NT2/D1 (cell line): ENCODE measurements at regions not wholly inside any gene's neighbourhood (a gene's known extent, or its start where the extent isn't known, plus 50 kb on each side); places are given as distances from the start of the nearest gene placed in this dataset.

Experiments
- DNase-seq: peaks from one replicate; pipeline ENCODE4 v3.0.0-alpha.2; 2011; ENCODE audit warnings: low read depth, low spot score
- H3K27me3 ChIP-seq: 2 replicates; pipeline ENCODE4 v1.6.0; 2011; ENCODE audit warnings: mild to moderate bottlenecking; ENCODE audit not compliant: insufficient read length, insufficient read depth
- H3K36me3 ChIP-seq: 2 replicates; pipeline ENCODE4 v1.6.1; 2011; ENCODE audit warnings: mild to moderate bottlenecking, low read length, mixed read lengths; ENCODE audit not compliant: insufficient read depth, insufficient read length
- H3K4me1 ChIP-seq: 2 replicates; pipeline ENCODE4 v1.5.1; 2011; ENCODE audit not compliant: insufficient read depth, insufficient read length
- H3K4me3 ChIP-seq: 2 replicates; pipeline ENCODE4 v1.5.1; 2011; ENCODE audit warnings: low read depth; ENCODE audit not compliant: insufficient read length
- H3K9ac ChIP-seq: 2 replicates; pipeline ENCODE4 v1.6.0; 2011; ENCODE audit warnings: low read depth; ENCODE audit not compliant: insufficient read length
- H3K9me3 ChIP-seq: 2 replicates; pipeline ENCODE4 v1.5.1; 2011; ENCODE audit warnings: mild to moderate bottlenecking, low read length; ENCODE audit not compliant: insufficient read depth
- SUZ12 ChIP-seq: IDR thresholded peaks from 2 replicates; pipeline ENCODE4 v1.6.1; 2011; ENCODE audit not compliant: insufficient read length, insufficient read depth; ENCODE audit errors: extremely low read depth
- YY1 ChIP-seq: IDR thresholded peaks from 2 replicates; pipeline ENCODE4 v1.6.1; 2011; ENCODE audit not compliant: insufficient read length, insufficient read depth
- ZNF274 ChIP-seq: IDR thresholded peaks from 2 replicates; pipeline ENCODE4 v1.6.1; 2011; ENCODE audit warnings: mild to moderate bottlenecking, low read depth, low read length

DNA sequence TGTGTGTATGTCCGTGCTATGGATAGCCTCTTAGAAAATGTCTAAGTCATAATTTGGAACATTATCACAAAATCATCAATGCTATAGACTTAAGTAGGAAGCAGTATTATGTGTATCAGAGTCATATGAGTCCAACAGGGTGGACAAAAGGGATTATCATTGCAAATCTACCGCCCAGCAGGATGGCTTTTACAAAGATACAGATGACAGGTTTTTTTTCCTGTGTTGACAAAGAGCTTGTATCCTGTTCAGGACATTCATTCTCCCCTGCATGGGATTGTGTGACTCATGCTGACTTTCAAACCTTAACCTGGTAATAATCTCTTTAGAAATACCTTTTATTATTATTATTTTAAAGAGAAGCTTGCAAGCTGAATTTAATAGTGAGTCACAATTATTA is 310.3 kb upstream of the GNPDA2 start:
- Histone ChIP-seq H3K9me3 (no peaks in the 10 kb centered on the region; the same call in 1 of the 2 replicates), H3K27me3 (no peaks in the 10 kb centered on the region), H3K9ac (no peak overlapping the region), H3K36me3 (no peaks in the 10 kb centered on the region), H3K4me1 (no peaks in the 10 kb centered on the region), H3K4me3 (no peak overlapping the region)
- DNase-seq = no peak
- TF ChIP-seq ZNF274 (no peak), YY1 (no peak)

DNA sequence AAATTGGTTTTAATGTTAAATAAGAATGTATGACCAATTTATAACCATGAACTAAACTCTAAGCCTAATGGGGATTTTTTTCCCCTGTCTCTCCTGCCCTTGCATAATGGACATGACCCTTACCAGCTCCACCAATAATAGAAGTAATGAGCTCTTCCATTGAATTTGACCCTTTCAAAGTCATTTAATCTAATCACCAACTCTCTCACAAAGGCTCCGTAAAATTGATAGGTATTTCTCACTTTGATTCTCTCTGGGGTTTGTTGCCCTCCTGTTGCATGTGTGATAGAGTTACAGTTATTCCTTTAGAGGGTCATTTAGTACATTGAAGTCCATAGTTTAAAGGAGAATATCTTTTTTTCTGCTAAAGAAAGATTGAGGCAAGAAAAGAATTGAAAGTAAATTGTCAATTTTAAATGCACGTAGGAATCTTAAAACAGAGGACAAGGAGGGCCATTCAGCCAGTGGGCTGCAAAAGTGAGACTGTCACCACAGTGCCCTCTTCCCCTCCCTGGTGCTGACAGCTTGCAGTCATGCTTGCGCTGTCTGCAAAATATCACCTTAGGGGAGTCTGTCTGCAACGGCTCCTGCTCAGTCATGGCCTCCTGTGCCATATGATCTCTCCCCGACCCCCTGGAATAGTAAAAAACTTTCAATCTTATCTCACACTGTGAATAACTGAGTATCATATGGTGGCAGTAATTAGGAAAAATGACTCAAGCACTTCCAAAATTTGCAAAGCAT is 307.5 kb upstream of the GNPDA2 start:
- Histone ChIP-seq H3K4me1 (no peaks in the 10 kb centered on the region), H3K27me3 (no peaks in the 10 kb centered on the region), H3K36me3 (no peaks in the 10 kb centered on the region), H3K9me3 (no peaks in the 10 kb centered on the region; the same call in 1 of the 2 replicates), H3K4me3 (no peak overlapping the region), H3K9ac (no peak overlapping the region)
- no peak for DNase-seq
- TF ChIP-seq SUZ12 = no peak
- TF ChIP-seq ZNF274 = no peak
- TF ChIP-seq YY1 = no peak

DNA sequence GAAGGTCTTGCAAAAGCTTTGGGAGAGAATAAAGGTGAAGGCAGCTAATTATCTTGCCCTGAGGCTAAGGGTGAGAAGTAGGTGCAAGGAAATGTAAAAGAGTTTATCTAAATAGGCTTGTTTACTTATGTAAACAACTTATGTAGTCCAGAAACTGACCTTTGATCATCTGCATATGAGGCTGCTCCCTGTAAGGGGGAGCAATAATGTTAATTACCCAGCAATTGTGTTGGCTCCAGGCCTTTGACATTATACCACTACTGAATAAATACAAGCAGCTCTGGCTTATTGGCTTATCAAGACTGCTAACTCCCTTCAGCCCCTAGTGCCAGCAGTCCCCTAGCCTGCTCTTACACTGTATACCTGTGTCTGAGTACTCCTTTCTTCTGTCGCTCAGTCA is 303.7 kb upstream of the GNPDA2 start:
- no peaks in the 10 kb centered on the region for H3K4me1 ChIP-seq
- DNase-seq = no peak
- no peak overlapping the region for H3K9ac ChIP-seq
- no peaks in the 10 kb centered on the region; the same call in 1 of the 2 replicates for H3K9me3 ChIP-seq
- H3K27me3 ChIP-seq = no peaks in the 10 kb centered on the region
- no peak for TF ChIP-seq SUZ12
- no peak for TF ChIP-seq YY1
- TF ChIP-seq ZNF274 = no peak
- no peaks in the 10 kb centered on the region for H3K36me3 ChIP-seq
- no peak overlapping the region for H3K4me3 ChIP-seq

DNA sequence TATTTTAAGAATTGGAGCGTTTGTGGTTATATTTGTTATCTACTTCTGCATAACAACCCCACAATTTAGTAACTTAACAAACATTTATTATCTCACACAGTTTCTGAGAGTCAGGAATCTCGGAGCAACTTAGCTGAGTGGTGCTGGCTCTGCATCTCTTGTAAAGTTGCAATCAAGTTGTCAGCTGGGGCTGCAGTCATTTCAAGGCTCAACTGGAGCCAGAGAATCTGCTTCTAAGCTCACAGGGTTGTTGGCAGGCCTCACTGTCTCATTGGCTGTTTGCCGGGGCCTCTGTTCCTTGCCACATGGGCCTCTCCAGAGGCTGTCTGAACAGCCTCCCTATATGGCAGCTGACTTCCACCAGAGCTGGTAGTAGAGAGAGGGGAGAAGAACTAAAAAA is 281.2 kb upstream of the GNPDA2 start:
- H3K4me3 ChIP-seq = no peak overlapping the region
- no peaks in the 10 kb centered on the region for H3K9me3 ChIP-seq
- H3K4me1 ChIP-seq = no peaks in the 10 kb centered on the region
- no peak for DNase-seq
- no peak for TF ChIP-seq SUZ12
- TF ChIP-seq YY1 = no peak
- TF ChIP-seq ZNF274 = no peak
- no peak overlapping the region for H3K9ac ChIP-seq
- H3K36me3 ChIP-seq = no peaks in the 10 kb centered on the region
- no peaks in the 10 kb centered on the region for H3K27me3 ChIP-seq

DNA sequence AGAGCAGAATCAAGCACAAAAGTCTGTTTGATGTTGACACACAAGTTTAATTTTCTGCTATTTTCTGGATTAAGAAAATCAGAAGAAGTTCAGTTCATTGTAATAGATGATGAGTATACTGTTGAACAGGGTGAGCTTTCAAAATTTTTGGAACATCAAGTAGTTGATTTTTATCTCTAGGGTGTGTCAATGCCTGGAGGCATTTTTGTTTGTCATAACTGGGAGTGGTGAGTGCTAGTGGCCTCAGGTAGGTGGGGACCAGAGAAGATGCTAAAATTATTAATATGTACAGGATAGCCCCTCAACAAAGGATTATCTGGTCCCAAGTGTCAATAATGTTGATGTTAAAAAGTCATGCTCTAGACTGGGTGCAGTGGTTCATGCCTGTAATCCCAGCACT is 279.7 kb upstream of the GNPDA2 start:
- Histone ChIP-seq H3K27me3 (no peaks in the 10 kb centered on the region), H3K9me3 (no peaks in the 10 kb centered on the region), H3K9ac (no peak overlapping the region), H3K4me3 (no peak overlapping the region), H3K4me1 (no peaks in the 10 kb centered on the region), H3K36me3 (no peaks in the 10 kb centered on the region)
- DNase-seq = no peak
- TF ChIP-seq YY1 (no peak), SUZ12 (no peak), ZNF274 (no peak)

DNA sequence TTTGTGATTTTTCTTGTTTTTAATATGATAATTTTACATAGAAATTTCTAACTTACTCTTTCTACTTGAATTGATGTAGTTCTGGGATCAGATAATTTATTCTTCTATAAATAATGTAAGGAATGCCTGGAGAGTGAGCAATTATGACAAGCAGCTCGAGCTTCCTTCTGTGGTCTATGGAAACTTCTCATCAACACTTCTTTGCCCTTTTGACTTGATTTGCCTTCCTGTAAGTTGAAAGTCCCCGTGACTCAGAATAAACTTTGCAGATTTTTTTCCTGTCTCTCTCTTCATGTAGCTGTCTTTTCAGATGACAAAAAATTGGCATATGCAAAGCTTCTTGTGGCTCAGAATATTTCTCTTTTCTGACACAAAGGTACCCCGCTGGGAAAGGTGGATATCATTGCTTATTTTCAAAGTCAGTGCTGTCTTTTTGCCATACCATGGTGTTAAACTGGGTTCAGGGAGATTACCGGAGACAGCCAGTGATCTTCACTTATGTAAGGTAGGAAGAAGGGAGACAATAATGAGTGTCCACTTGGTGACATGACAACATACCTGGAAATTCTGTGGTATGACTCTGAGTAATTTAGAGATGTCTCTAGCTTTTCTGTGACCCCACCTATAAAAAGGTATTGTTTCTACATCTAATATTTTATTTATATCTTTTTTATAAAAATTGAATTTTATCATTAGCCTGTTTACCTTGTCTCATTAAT is 278.6 kb upstream of the GNPDA2 start:
- Histone ChIP-seq H3K36me3 (no peaks in the 10 kb centered on the region), H3K27me3 (no peaks in the 10 kb centered on the region), H3K9ac (no peak overlapping the region), H3K4me1 (no peaks in the 10 kb centered on the region), H3K4me3 (no peak overlapping the region), H3K9me3 (no peaks in the 10 kb centered on the region)
- DNase-seq = no peak
- TF ChIP-seq YY1 (no peak), ZNF274 (no peak), SUZ12 (no peak)

DNA sequence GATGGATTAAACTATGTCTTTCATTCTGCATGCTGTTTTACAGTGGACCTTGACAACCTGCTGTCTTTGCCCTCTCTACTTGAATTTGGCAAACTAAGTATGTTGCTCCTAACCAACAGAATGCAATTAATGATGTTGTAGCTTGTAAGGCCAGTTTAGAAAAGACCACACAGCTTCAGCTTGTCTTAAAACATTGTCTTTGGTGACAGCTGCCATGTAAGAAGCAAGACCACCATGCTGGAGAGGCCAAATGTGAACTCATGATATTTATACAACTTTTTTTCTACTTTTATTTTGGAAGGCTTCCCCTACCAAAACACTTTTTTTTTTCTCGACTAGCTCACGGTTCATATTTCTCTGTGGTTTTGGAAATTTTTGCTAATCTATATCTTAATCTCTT is 278.0 kb upstream of the GNPDA2 start:
- Histone ChIP-seq H3K4me3 (no peak overlapping the region), H3K9ac (no peak overlapping the region), H3K27me3 (no peaks in the 10 kb centered on the region), H3K4me1 (no peaks in the 10 kb centered on the region), H3K9me3 (no peaks in the 10 kb centered on the region), H3K36me3 (no peaks in the 10 kb centered on the region)
- no peak for TF ChIP-seq YY1
- TF ChIP-seq ZNF274 = no peak
- no peak for TF ChIP-seq SUZ12
- no peak for DNase-seq
